ENCODE measurements at regions not wholly inside any gene's neighbourhood (a gene's known extent, or its start where the extent isn't known, plus 50 kb on each side); places are given as distances from the start of the nearest gene placed in this dataset.

GRCh38 chr4:121448231-121448630 is 67.4 kb upstream of the QRFPR start:
- H3K27ac Mint-ChIP-seq: no peak overlapping the region
- H3K4me1 Mint-ChIP-seq: no peaks in the 10 kb centered on the region
- no peak overlapping the region for H3K4me3 Mint-ChIP-seq
- H3K36me3 Mint-ChIP-seq: no peaks in the 10 kb centered on the region
- peaks cover 0 to 2% (median 0%) of the 10 kb centered on the region in 3 donors for H3K27me3 Mint-ChIP-seq (ENCODE audit: low read depth in 3 of 3)
- DNase-seq: no peak
- peaks cover 0 to 6% (median 0%) of the 10 kb centered on the region in 6 donors for H3K9me3 Mint-ChIP-seq

GRCh38 chr4:121439669-121440068 is 58.9 kb upstream of the QRFPR start:
- Mint-ChIP-seq H3K9me3 (peaks cover 9 to 36% (median 17%) of the 10 kb centered on the region in 6 donors), H3K36me3 (no peaks in the 10 kb centered on the region), H3K4me1 (no peaks in the 10 kb centered on the region), H3K27ac (no peak overlapping the region), H3K4me3 (no peak overlapping the region), H3K27me3 (ENCODE audit: low read depth in 3 of 3) (peaks cover 0 to 11% (median 4%) of the 10 kb centered on the region in 3 donors)
- DNase-seq: no peak
